ENCODE measurements at regions not wholly inside any gene's neighbourhood (a gene's known extent, or its start where the extent isn't known, plus 50 kb on each side); places are given as distances from the start of the nearest gene placed in this dataset.

DNA sequence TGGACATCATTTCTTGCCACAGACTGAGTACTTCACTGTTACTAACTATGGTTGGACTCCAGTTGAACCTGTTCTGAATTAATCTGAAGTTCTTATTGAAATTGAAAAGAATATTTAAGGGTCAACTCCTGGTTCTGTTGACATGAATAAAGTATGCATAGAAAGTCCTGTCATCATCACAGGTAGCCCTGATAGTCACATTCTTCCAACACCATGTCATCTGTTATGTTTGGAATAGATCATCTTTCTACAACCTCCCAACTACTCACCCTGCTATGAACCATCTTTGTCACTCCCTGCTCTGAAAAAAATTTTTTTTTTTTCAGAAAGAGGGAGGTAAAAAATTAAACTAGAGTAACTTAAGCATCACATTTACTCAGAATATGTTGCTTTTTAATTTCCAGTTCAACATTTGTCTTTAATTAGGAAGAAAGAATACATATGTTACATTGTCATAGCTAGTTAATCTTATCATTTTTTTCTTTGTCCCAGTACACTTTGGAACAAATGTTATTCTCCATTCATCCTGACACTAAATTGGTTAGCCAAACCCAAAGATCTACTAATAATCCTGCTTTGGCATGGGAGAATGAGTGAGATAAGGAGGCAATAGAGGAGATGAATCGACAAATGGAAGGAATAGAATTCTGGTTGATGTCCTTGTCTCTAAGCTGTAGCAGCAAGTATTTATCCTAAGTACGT is 775.1 kb upstream of the NRSN1 start:
- no peaks in the 10 kb centered on the region for H3K36me3 ChIP-seq (ENCODE audit: control insufficient read depth, low read depth, low read length)
- H3K9ac ChIP-seq (ENCODE audit: low read length), result no peak overlapping the region
- no peak overlapping the region for H3K4me3 ChIP-seq (ENCODE audit: low read length)
- H3K27me3 ChIP-seq (ENCODE audit: control insufficient read depth, insufficient read depth, low read length), result no peaks in the 10 kb centered on the region
- H3K4me1 ChIP-seq (ENCODE audit: control insufficient read depth, low read depth, low read length), result no peaks in the 10 kb centered on the region
- H3K27ac ChIP-seq (ENCODE audit: low read length), result no peak overlapping the region
- H3K9me3 ChIP-seq (ENCODE audit: control insufficient read depth, low read depth, low read length), result no peaks in the 10 kb centered on the region

DNA sequence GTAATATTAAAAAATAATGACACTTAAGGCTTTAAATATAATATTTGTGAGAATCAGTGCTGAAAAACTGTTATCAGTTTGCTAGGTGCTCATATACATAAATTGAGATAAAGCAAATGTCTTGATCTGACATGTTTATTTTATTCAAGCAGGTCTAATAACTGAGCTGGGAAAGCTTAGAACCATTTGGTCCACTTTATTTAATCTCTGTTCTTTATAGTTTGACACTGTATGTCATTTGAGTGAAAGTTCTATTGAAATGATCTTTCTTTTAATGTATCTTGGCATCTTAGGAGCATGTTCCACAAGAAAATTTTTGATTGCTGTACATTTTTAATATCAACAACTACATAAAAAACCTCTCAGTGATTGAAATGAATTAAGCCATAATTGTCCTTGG is 772.0 kb upstream of the NRSN1 start:
- no peaks in the 10 kb centered on the region for H3K36me3 ChIP-seq (ENCODE audit: control insufficient read depth, low read depth, low read length)
- H3K27ac ChIP-seq (ENCODE audit: low read length), result no peak overlapping the region
- H3K4me3 ChIP-seq (ENCODE audit: low read length), result no peak overlapping the region
- H3K27me3 ChIP-seq (ENCODE audit: control insufficient read depth, insufficient read depth, low read length), result no peaks in the 10 kb centered on the region
- H3K9me3 ChIP-seq (ENCODE audit: control insufficient read depth, low read depth, low read length), result no peaks in the 10 kb centered on the region
- no peak overlapping the region for H3K9ac ChIP-seq (ENCODE audit: low read length)
- no peaks in the 10 kb centered on the region for H3K4me1 ChIP-seq (ENCODE audit: control insufficient read depth, low read depth, low read length)

DNA sequence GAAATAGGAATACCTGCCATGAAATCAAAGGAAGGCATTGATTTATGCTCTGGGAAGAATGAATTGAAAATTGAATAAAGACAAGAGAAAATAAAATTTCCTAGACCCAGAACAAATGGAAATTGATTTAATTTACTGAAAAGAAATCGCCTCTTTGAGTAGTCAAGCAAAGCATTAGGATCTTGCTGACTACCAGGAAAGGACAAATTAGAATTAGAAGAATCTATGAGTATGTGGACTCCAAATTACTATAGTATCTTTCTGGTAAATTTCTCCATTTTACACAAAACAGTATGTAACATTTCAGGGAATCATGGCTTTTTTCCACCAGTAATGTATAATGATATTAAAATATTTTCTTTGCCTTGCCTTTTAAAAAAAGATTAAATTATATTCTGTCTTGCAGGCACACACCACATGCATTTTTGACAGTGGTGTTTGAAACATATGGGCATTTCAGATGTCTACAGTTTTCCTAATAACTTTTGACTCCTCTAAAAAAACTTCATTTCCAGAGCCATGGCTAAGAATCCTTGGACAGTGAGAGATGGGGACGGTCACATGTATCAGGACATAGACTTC is 768.7 kb upstream of the NRSN1 start:
- no peaks in the 10 kb centered on the region for H3K9me3 ChIP-seq (ENCODE audit: control insufficient read depth, low read depth, low read length)
- H3K9ac ChIP-seq (ENCODE audit: low read length), result no peak overlapping the region
- H3K4me1 ChIP-seq (ENCODE audit: control insufficient read depth, low read depth, low read length), result no peaks in the 10 kb centered on the region
- H3K27me3 ChIP-seq (ENCODE audit: control insufficient read depth, insufficient read depth, low read length), result no peaks in the 10 kb centered on the region
- no peaks in the 10 kb centered on the region for H3K36me3 ChIP-seq (ENCODE audit: control insufficient read depth, low read depth, low read length)
- no peak overlapping the region for H3K4me3 ChIP-seq (ENCODE audit: low read length)
- no peak overlapping the region for H3K27ac ChIP-seq (ENCODE audit: low read length)

DNA sequence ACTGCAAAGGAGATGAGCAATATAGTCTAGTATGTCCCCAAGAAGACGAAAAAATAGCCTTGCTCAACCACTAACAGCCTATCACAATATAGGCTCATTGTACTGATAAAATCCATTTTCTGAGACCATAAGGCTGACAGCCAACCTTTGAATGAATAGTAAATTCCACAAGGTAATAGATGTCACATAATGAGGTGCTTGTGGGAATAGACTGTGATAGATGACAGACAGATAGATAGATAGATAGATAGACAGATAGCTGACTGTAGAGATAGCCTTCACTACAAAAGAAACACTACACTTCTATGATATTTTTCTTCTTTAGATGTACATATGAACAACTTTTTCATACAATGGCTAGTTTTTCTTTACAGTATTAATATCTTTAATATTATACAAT is 760.3 kb upstream of the NRSN1 start:
- no peaks in the 10 kb centered on the region for H3K27me3 ChIP-seq (ENCODE audit: control insufficient read depth, insufficient read depth, low read length)
- no peaks in the 10 kb centered on the region for H3K36me3 ChIP-seq (ENCODE audit: control insufficient read depth, low read depth, low read length)
- H3K9me3 ChIP-seq (ENCODE audit: control insufficient read depth, low read depth, low read length), result no peaks in the 10 kb centered on the region
- no peak overlapping the region for H3K27ac ChIP-seq (ENCODE audit: low read length)
- no peak overlapping the region for H3K4me3 ChIP-seq (ENCODE audit: low read length)
- H3K9ac ChIP-seq (ENCODE audit: low read length), result no peak overlapping the region
- H3K4me1 ChIP-seq (ENCODE audit: control insufficient read depth, low read depth, low read length), result no peaks in the 10 kb centered on the region

DNA sequence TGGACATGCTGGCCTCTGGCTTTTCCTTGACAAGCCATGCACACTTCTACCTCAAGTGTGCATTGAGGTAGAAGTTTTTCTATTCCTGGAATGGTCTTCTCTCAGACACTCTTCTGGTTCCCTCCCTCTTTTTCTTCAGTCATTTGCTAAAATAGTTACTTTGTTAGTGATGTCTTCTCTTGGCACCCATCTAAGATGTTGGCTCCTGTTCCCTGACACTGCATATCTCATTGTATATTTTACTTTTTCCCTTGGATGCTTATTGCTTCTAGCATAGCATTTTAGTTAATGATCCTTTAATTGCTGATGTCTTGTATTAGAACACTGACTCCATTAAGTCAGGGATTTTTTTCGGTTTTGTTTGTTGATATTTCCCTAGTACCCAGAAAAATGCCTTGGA is 758.7 kb upstream of the NRSN1 start:
- H3K9me3 ChIP-seq (ENCODE audit: control insufficient read depth, low read depth, low read length), result no peaks in the 10 kb centered on the region
- no peaks in the 10 kb centered on the region for H3K36me3 ChIP-seq (ENCODE audit: control insufficient read depth, low read depth, low read length)
- H3K27me3 ChIP-seq (ENCODE audit: control insufficient read depth, insufficient read depth, low read length), result no peaks in the 10 kb centered on the region
- H3K4me3 ChIP-seq (ENCODE audit: low read length), result no peak overlapping the region
- H3K9ac ChIP-seq (ENCODE audit: low read length), result no peak overlapping the region
- no peaks in the 10 kb centered on the region for H3K4me1 ChIP-seq (ENCODE audit: control insufficient read depth, low read depth, low read length)
- no peak overlapping the region for H3K27ac ChIP-seq (ENCODE audit: low read length)

DNA sequence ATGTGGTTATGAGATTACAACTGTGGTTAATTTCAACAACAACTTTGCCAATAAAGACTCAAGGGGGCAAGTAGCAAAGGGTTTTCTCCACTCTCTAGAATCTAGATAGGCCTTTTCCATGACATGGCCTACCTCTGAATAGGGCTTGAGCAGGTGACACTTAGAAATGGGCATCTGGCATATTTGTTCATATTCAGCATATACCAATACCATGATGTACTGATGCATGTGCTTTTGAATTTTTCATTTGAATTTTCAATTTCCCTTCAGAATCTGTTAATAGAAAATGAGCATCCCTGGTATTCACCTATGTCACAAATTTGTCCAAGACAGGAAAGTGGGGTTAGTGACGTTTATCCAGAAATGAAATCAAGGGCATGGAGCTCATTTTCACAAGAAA is 757.5 kb upstream of the NRSN1 start:
- H3K9me3 ChIP-seq (ENCODE audit: control insufficient read depth, low read depth, low read length), result no peaks in the 10 kb centered on the region
- H3K27me3 ChIP-seq (ENCODE audit: control insufficient read depth, insufficient read depth, low read length), result no peaks in the 10 kb centered on the region
- no peak overlapping the region for H3K9ac ChIP-seq (ENCODE audit: low read length)
- H3K4me1 ChIP-seq (ENCODE audit: control insufficient read depth, low read depth, low read length), result no peaks in the 10 kb centered on the region
- H3K4me3 ChIP-seq (ENCODE audit: low read length), result no peak overlapping the region
- no peaks in the 10 kb centered on the region for H3K36me3 ChIP-seq (ENCODE audit: control insufficient read depth, low read depth, low read length)
- H3K27ac ChIP-seq (ENCODE audit: low read length), result no peak overlapping the region

DNA sequence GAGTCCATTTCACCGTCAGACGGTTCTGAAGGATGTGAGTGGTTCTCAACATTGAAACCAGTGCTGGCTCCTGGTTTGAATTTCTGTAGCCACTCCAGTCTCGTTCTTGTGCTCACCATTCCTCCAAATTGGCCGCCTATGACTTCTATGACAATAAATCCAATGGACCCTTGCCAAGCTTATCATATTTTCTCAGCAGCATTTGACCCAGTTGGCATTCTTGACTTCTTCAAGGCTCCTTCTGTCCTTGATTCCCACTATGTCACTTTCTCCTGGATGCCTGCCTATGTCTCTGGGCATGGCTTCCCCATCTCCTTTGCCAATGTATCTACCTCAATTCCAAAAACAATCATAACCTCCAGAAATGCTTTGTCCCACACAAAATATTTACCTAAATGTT is 756.0 kb upstream of the NRSN1 start:
- no peaks in the 10 kb centered on the region for H3K27me3 ChIP-seq (ENCODE audit: control insufficient read depth, insufficient read depth, low read length)
- no peaks in the 10 kb centered on the region for H3K9me3 ChIP-seq (ENCODE audit: control insufficient read depth, low read depth, low read length)
- H3K27ac ChIP-seq (ENCODE audit: low read length), result no peak overlapping the region
- H3K4me1 ChIP-seq (ENCODE audit: control insufficient read depth, low read depth, low read length), result no peaks in the 10 kb centered on the region
- no peak overlapping the region for H3K4me3 ChIP-seq (ENCODE audit: low read length)
- H3K9ac ChIP-seq (ENCODE audit: low read length), result no peak overlapping the region
- no peaks in the 10 kb centered on the region for H3K36me3 ChIP-seq (ENCODE audit: control insufficient read depth, low read depth, low read length)

DNA sequence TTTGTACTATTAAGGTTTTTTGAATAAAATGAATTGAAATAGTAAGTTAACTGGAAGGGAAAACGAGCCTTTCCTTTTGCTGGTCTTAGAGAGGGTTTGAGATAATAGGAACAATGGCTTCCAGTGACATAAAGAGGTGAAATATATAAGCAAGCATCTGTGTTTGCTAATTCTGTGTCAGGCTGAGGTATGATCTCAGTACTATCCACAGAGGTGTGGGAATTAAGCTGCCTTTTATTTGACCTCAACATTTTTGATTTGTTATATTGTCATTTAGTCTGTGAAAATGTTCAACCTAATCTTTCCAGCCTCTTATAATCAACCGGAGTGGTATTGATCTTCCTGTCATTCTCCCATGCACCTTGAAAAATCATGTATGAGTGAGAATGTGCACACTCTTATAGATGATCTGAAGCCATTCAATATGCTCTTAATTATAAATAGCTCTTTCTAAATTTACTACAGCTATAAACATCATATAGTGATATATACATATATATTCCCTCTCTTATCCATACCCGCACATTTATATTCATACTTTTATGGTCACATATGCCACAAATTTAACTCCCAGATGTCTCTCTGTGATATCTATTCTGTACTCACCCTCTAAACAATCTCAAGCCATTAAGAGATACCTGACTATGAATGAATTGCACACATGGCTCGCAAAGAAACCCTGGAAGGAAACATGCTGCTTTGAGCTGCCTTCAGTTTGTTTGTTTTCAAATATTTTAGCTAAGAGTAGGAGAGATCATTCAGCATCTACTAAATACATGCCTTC is 754.7 kb upstream of the NRSN1 start:
- no peaks in the 10 kb centered on the region for H3K9me3 ChIP-seq (ENCODE audit: control insufficient read depth, low read depth, low read length)
- no peaks in the 10 kb centered on the region for H3K36me3 ChIP-seq (ENCODE audit: control insufficient read depth, low read depth, low read length)
- no peaks in the 10 kb centered on the region for H3K4me1 ChIP-seq (ENCODE audit: control insufficient read depth, low read depth, low read length)
- H3K27me3 ChIP-seq (ENCODE audit: control insufficient read depth, insufficient read depth, low read length), result no peaks in the 10 kb centered on the region
- H3K9ac ChIP-seq (ENCODE audit: low read length), result no peak overlapping the region
- no peak overlapping the region for H3K27ac ChIP-seq (ENCODE audit: low read length)
- H3K4me3 ChIP-seq (ENCODE audit: low read length), result no peak overlapping the region

DNA sequence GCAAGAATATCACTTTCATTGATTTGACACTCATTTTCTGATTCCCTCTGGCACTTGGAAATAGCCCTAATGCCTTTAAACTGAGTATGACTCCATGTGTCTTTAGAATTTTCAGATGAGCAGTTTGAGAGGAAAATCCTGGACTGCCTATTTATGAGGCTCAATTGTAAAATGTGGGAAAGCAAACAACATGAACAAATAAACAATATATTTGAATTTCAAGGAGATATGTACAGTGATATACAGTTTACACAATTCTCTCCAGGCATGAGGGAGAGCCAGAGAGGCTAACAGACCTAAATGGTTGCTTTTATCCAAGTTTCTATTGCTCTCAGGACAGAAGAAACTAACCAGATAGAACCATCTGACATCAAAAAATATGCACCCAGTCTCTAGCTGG is 748.2 kb upstream of the NRSN1 start:
- H3K27me3 ChIP-seq (ENCODE audit: control insufficient read depth, insufficient read depth, low read length), result no peaks in the 10 kb centered on the region
- H3K9me3 ChIP-seq (ENCODE audit: control insufficient read depth, low read depth, low read length), result no peaks in the 10 kb centered on the region
- H3K9ac ChIP-seq (ENCODE audit: low read length), result no peak overlapping the region
- no peak overlapping the region for H3K27ac ChIP-seq (ENCODE audit: low read length)
- H3K4me3 ChIP-seq (ENCODE audit: low read length), result no peak overlapping the region
- H3K4me1 ChIP-seq (ENCODE audit: control insufficient read depth, low read depth, low read length), result no peaks in the 10 kb centered on the region
- H3K36me3 ChIP-seq (ENCODE audit: control insufficient read depth, low read depth, low read length), result no peaks in the 10 kb centered on the region

DNA sequence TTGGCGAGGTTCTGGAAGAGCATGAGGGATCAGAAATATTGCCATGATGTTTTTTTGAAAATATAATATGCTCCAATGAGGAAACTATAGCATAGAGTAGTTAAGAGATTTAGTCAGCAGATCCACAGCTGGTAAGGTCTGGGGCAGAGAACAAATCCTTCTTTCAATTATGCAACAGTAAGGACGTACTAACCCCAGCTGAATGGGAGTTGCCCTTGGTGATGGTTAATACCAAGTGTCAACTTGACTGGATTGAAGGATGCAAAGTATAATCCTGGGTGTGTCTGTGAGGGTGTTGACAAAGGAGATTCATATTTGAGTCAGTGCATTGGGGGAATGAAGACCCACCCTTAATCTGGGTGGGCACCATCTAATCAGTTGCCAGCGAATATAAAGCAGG is 745.5 kb upstream of the NRSN1 start:
- no peaks in the 10 kb centered on the region for H3K9me3 ChIP-seq (ENCODE audit: control insufficient read depth, low read depth, low read length)
- no peak overlapping the region for H3K4me3 ChIP-seq (ENCODE audit: low read length)
- no peaks in the 10 kb centered on the region for H3K4me1 ChIP-seq (ENCODE audit: control insufficient read depth, low read depth, low read length)
- H3K9ac ChIP-seq (ENCODE audit: low read length), result no peak overlapping the region
- H3K27me3 ChIP-seq (ENCODE audit: control insufficient read depth, insufficient read depth, low read length), result no peaks in the 10 kb centered on the region
- H3K36me3 ChIP-seq (ENCODE audit: control insufficient read depth, low read depth, low read length), result no peaks in the 10 kb centered on the region
- H3K27ac ChIP-seq (ENCODE audit: low read length), result no peak overlapping the region

DNA sequence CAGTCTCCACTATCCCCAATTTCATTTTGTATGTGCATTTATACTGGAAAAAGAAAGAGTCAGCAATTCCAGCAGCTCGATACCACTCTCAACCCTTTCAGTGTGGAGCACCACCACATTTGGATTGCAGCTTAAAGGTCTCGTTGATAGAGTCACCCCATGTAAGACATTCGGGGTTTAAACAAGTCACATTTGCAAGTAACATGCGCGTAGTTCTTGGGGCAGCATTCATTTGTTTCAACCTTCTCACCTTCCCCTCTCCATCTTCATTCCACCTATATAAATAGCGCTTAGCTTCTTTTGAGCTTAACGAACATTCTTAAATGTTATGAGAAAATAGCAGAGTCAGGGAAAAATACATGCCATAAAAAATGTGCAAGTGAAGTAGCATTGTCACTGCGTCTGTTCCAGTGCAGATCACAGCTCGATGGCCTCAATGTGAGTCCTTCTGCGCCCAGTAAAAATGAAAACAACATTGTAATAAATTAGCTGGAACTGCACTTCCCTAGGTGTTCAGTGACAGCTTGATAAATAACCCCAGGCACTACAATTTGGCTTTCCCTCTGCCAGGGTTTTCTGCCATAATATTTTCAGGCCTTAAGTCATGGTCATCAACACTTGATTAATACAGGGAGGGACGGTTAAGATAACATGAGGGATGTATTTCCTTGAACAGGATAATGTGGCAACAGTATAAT is 737.8 kb upstream of the NRSN1 start:
- Histone ChIP-seq H3K9me3 (ENCODE audit: control insufficient read depth, low read depth, low read length) (no peaks in the 10 kb centered on the region), H3K9ac (ENCODE audit: low read length) (no peak overlapping the region), H3K27ac (ENCODE audit: low read length) (no peak overlapping the region), H3K36me3 (ENCODE audit: control insufficient read depth, low read depth, low read length) (no peaks in the 10 kb centered on the region), H3K4me3 (ENCODE audit: low read length) (no peak overlapping the region), H3K27me3 (ENCODE audit: control insufficient read depth, insufficient read depth, low read length) (no peaks in the 10 kb centered on the region), H3K4me1 (ENCODE audit: control insufficient read depth, low read depth, low read length) (no peaks in the 10 kb centered on the region)
